Caco-2 (cell line): ENCODE measurements at regions not wholly inside any gene's neighbourhood (a gene's known extent, or its start where the extent isn't known, plus 50 kb on each side); places are given as distances from the start of the nearest gene placed in this dataset.

Experiments
- BruUV-seq: library from RNA; stranded (reverse); fragments of 400-500 nt; replicated peaks from 2 replicates; lab custom pipeline; 2021; lab: Mats Ljungman, UMichigan
- CTCF ChIA-PET: fragments of 300-600 bp; sonication (Branson Sonifier 250); formaldehyde crosslinking; loops from one replicate; lab custom pipeline; 2022; ENCODE audit warnings: antibody characterized with exemption; lab: Charles Lee
- POLR2A ChIA-PET: fragments of 300-600 bp; sonication (Branson Sonifier 250); formaldehyde crosslinking; loops from one replicate; lab custom pipeline; 2022; ENCODE audit warnings: antibody characterized with exemption; lab: Charles Lee
- DNase-seq, 2 experiments: peaks; one replicate each; pipeline versions ENCODE4 v3.0.0 to v3.0.0-alpha.2; 2020 to 2022
- H3K27me3 ChIP-seq: replicated peaks from 2 replicates; pipeline ENCODE4 v1.6.0; 2011; ENCODE audit warnings: low read length; ENCODE audit not compliant: control insufficient read depth, insufficient read depth
- H3K36me3 ChIP-seq: 2 replicates; pipeline ENCODE4 v1.5.1; 2011; ENCODE audit warnings: low read length; ENCODE audit not compliant: control insufficient read depth, insufficient read depth
- H3K4me1 ChIP-seq: fragments of 250-450 bp; sonication (Bioruptor Pico); 2 replicates; pipeline ENCODE4 v1.5.1; 2020; ENCODE audit warnings: mild to moderate bottlenecking
- H3K4me3 ChIP-seq: 2 replicates; pipeline ENCODE4 v1.5.1; 2011; ENCODE audit warnings: low read depth, mild to moderate bottlenecking, control low read depth, low read length
- H3K9me3 ChIP-seq: fragments of 250-450 bp; sonication (Bioruptor Pico); 2 replicates; pipeline ENCODE4 v1.5.1; 2020; ENCODE audit warnings: mild to moderate bottlenecking, moderate library complexity
- H3K27ac Mint-ChIP-seq: one replicate; pipeline ENCODE4 v1.8.0; 2022; ENCODE audit warnings: mixed read lengths; ENCODE audit not compliant: unreplicated experiment
- H3K27me3 Mint-ChIP-seq: one replicate; pipeline ENCODE4 v1.8.0; 2022; ENCODE audit warnings: mixed read lengths; ENCODE audit not compliant: insufficient read depth, unreplicated experiment
- H3K36me3 Mint-ChIP-seq: one replicate; pipeline ENCODE4 v1.8.0; 2022; ENCODE audit warnings: mild to moderate bottlenecking, mixed read lengths; ENCODE audit not compliant: insufficient read depth, unreplicated experiment
- H3K4me1 Mint-ChIP-seq: one replicate; pipeline ENCODE4 v1.8.0; 2022; ENCODE audit warnings: low read depth, mixed read lengths; ENCODE audit not compliant: unreplicated experiment
- H3K4me3 Mint-ChIP-seq: one replicate; pipeline ENCODE4 v1.8.0; 2022; ENCODE audit warnings: mild to moderate bottlenecking, moderate library complexity, mixed read lengths; ENCODE audit not compliant: unreplicated experiment
- H3K9me3 Mint-ChIP-seq: one replicate; pipeline ENCODE4 v1.8.0; 2022; ENCODE audit warnings: mixed read lengths; ENCODE audit not compliant: unreplicated experiment
- intact Hi-C: fragments of 100-400 bp; cut with micrococcal nuclease; formaldehyde crosslinking; loops from one replicate; pipeline ENCODE4 v1.10.0; 2022; ENCODE audit not compliant: unreplicated experiment
- TF ChIP-seq, protein P1 (sequence below), 2 experiments: fragments of 200-600 bp in 1 of 2; IDR thresholded peaks; 1 replicate in 1 of 2; 2 replicates in 1 of 2; pipeline versions ENCODE4 v1.5.1 to v1.8.0; 2011 to 2022; ENCODE audit warnings: antibody characterized with exemption in 1 of 2, control low read depth in 1 of 2, inconsistent platforms in 1 of 2, low read depth in 1 of 2, low read length in 1 of 2, mild to moderate bottlenecking in 1 of 2, moderate library complexity in 1 of 2; ENCODE audit not compliant: insufficient read depth in 1 of 2, severe bottlenecking in 1 of 2, unreplicated experiment in 1 of 2

DNA sequence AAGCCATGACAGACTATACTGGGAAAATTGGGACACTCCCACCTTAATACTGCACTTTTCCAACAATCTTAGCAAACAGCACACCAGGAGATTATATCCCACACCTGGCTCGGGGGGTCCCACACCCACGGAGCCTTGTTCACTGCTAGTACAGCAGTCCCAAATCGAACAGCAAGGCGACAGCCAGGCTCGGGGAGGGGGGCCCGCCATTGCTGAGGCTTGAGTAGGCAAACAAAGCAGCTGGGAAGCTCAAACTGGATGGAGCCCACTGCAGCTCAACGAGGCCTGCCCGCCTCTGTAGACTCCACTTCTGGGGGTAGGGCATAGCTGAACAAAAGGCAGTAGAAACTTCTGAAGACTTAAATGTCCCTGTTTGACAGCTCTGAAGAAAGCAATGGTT lies 118.3 kb downstream of the MAGEB5 start:
- POLR2A ChIA-PET: no interaction called here
- TF ChIP-seq, protein P1, sequence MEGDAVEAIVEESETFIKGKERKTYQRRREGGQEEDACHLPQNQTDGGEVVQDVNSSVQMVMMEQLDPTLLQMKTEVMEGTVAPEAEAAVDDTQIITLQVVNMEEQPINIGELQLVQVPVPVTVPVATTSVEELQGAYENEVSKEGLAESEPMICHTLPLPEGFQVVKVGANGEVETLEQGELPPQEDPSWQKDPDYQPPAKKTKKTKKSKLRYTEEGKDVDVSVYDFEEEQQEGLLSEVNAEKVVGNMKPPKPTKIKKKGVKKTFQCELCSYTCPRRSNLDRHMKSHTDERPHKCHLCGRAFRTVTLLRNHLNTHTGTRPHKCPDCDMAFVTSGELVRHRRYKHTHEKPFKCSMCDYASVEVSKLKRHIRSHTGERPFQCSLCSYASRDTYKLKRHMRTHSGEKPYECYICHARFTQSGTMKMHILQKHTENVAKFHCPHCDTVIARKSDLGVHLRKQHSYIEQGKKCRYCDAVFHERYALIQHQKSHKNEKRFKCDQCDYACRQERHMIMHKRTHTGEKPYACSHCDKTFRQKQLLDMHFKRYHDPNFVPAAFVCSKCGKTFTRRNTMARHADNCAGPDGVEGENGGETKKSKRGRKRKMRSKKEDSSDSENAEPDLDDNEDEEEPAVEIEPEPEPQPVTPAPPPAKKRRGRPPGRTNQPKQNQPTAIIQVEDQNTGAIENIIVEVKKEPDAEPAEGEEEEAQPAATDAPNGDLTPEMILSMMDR (IDR thresholded peaks at IDR 0.05; ENCODE audit: insufficient read depth in 1 of 2, low read depth in 1 of 2, low read length in 1 of 2, severe bottlenecking in 1 of 2, unreplicated experiment in 1 of 2): no peak
- Mint-ChIP-seq H3K27ac (no peak overlapping the region), H3K27me3 (peaks cover 3% of the 10 kb centered on the region), H3K9me3 (no peaks in the 10 kb centered on the region), H3K36me3 (no peaks in the 10 kb centered on the region), H3K4me1 (no peaks in the 10 kb centered on the region), H3K4me3 (no peak overlapping the region)
- no peaks in the 10 kb centered on the region for H3K9me3 ChIP-seq
- no peaks in the 10 kb centered on the region for H3K36me3 ChIP-seq
- intact Hi-C loops: no loop called here
- no peaks in the 10 kb centered on the region for H3K27me3 ChIP-seq
- no TSS peak for BruUV-seq
- CTCF ChIA-PET: no interaction called here
- no peak for DNase-seq
- H3K4me3 ChIP-seq: no peak overlapping the region
- no peaks in the 10 kb centered on the region for H3K4me1 ChIP-seq

- no peak overlapping the region for H3K27ac Mint-ChIP-seq
- H3K36me3 Mint-ChIP-seq: no peaks in the 10 kb centered on the region
- ChIA-PET POLR2A (no interaction called here), CTCF (no interaction called here)
- TF ChIP-seq, protein P1 (IDR thresholded peaks at IDR 0.05; ENCODE audit: insufficient read depth in 1 of 2, low read depth in 1 of 2, low read length in 1 of 2, severe bottlenecking in 1 of 2, unreplicated experiment in 1 of 2): no peak
- Histone ChIP-seq H3K4me1 (no peaks in the 10 kb centered on the region), H3K27me3 (no peaks in the 10 kb centered on the region), H3K4me3 (no peak overlapping the region), H3K36me3 (no peaks in the 10 kb centered on the region), H3K9me3 (no peaks in the 10 kb centered on the region)
- no peaks in the 10 kb centered on the region for H3K9me3 Mint-ChIP-seq
- H3K27me3 Mint-ChIP-seq: no peaks in the 10 kb centered on the region
- DNase-seq: no peak
- no peaks in the 10 kb centered on the region for H3K4me1 Mint-ChIP-seq
- intact Hi-C loops: no loop called here
- no peak overlapping the region for H3K4me3 Mint-ChIP-seq
- no TSS peak for BruUV-seq
Measured at GRCh38 chrX:26328608-26329319, 112.8 kb downstream of the MAGEB5 start.

DNA sequence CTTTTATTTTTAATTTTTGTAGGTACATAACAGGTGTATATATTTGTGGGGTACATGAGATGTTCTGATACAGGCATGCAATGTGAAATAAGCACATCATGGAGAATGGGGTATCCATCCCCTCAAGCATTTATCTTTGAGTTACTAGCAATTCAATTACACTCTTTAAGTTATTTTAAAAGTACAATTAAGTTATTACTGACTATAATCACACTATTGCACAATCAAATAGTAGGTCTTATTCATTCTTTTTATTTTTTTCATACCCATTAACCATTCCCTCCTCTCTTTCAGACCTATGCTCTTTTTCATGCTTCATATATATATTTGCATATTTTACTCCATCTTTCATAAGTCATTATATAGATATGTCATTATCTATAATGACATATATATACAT lies 93.3 kb downstream of the MAGEB5 start:
- DNase-seq: no peak
- H3K36me3 ChIP-seq: no peaks in the 10 kb centered on the region
- H3K27me3 ChIP-seq: no peaks in the 10 kb centered on the region
- BruUV-seq: no TSS peak
- Mint-ChIP-seq H3K36me3 (no peaks in the 10 kb centered on the region), H3K9me3 (no peaks in the 10 kb centered on the region), H3K27ac (no peak overlapping the region), H3K4me1 (no peaks in the 10 kb centered on the region), H3K4me3 (no peak overlapping the region), H3K27me3 (peaks cover 2% of the 10 kb centered on the region)
- POLR2A ChIA-PET: no interaction called here
- no peak overlapping the region for H3K4me3 ChIP-seq
- TF ChIP-seq, protein P1 (IDR thresholded peaks at IDR 0.05; ENCODE audit: insufficient read depth in 1 of 2, low read depth in 1 of 2, low read length in 1 of 2, severe bottlenecking in 1 of 2, unreplicated experiment in 1 of 2): no peak
- H3K9me3 ChIP-seq: no peaks in the 10 kb centered on the region
- H3K4me1 ChIP-seq: no peaks in the 10 kb centered on the region
- CTCF ChIA-PET: no interaction called here
- intact Hi-C loops: no loop called here
